ENCODE measurements at regions not wholly inside any gene's neighbourhood (a gene's known extent, or its start where the extent isn't known, plus 50 kb on each side); places are given as distances from the start of the nearest gene placed in this dataset.
"Not testable (repeated sequence)": the region's sequence is repeated elsewhere in the genome, so short reads cannot be mapped to it uniquely, and the experiment has no call there.

- DNase-seq (ENCODE audit: low spot score), result peak; percentile 48
These were observed 62.1 kb upstream of the SMURF2 start for GRCh38 chr17:64724246-64724645.

- DNase-seq (ENCODE audit: low spot score), result no peak
These were observed 61.7 kb upstream of the SMURF2 start for GRCh38 chr17:64723781-64724180.

GRCh38 chr17:64721556-64721955, 59.4 kb upstream of the SMURF2 start:
- not testable (repeated sequence) for DNase-seq (ENCODE audit: low spot score)

- not testable (repeated sequence) for DNase-seq (ENCODE audit: low spot score)
These were observed 58.1 kb upstream of the SMURF2 start for GRCh38 chr17:64720253-64720652.

- DNase-seq (ENCODE audit: low spot score), result not testable (repeated sequence)
These were observed 57.4 kb upstream of the SMURF2 start for GRCh38 chr17:64719517-64719916.

- not testable (repeated sequence) for DNase-seq (ENCODE audit: low spot score)
These were observed 56.7 kb upstream of the SMURF2 start for GRCh38 chr17:64718816-64719215.

GRCh38 chr17:64718058-64718457, 56.0 kb upstream of the SMURF2 start:
- DNase-seq (ENCODE audit: low spot score), result no peak

- DNase-seq (ENCODE audit: low spot score), result not testable (repeated sequence)
These were observed 54.4 kb upstream of the SMURF2 start for GRCh38 chr17:64716496-64716895.

- not testable (repeated sequence) for DNase-seq (ENCODE audit: low spot score)
These were observed 51.7 kb upstream of the SMURF2 start for GRCh38 chr17:64713786-64714185.

- DNase-seq (ENCODE audit: low spot score), result not testable (repeated sequence)
These were observed 50.6 kb upstream of the SMURF2 start for GRCh38 chr17:64712557-64713351.

Measured in AG20443 (cell line).